Epithelial cell of proximal tubule (primary cell): ENCODE measurements at regions not wholly inside any gene's neighbourhood (a gene's known extent, or its start where the extent isn't known, plus 50 kb on each side); places are given as distances from the start of the nearest gene placed in this dataset.

Experiments used
- DNase-seq: peaks from one replicate; pipeline ENCODE4 v3.0.0-alpha.2; 2011; ENCODE audit warnings: low read depth
- H3K4me3 ChIP-seq: 2 replicates; pipeline ENCODE4 v1.5.1; 2011; ENCODE audit warnings: low read depth, mild to moderate bottlenecking, low read length
- TF ChIP-seq, protein P1 (sequence below): conservative IDR thresholded peaks from 2 replicates; pipeline ENCODE4 v1.5.1; 2012; ENCODE audit warnings: low read depth, mild to moderate bottlenecking, low read length

DNA sequence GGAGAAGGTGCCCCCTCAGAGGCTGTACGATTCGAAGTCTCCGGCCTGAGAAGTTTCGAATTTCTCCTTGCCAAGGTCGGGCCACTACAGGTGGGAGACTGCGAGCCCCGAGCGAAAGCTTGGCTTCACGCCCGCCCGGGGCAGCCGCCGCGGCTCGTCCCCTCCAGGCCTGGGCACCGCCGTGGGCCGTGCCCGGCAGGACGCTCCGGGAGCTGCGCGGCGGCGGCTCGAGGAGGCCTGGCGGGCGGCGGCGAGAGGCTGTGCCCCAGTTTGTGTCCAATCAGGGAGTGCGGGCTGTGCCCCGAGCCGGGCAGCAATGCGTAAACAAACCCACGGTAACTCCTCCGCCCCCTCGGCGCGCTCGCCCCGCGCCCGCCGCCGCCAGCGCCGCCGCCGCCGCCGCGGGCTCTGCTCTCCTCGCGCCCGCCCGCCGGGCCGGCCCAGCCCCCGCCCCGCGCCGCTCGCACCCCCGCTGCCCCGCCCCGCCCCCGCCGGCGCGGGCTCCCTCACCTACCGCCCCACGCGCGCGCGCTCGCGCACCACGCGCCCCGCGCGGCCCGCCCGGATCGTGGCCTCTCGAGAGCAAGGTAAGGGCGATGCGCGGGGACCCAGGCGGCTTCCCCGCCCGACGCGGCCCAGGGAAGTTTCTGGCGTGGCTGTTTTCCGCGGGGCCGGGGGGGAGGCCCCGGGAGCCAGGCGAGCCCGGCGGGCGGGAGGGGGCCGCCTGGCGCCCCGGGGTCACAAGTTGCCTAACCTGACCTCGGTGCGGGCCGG is 57.8 kb upstream of the PCGF5 start:
- H3K4me3 ChIP-seq: peak overlapping the region; percentile 79
- TF ChIP-seq, protein P1, sequence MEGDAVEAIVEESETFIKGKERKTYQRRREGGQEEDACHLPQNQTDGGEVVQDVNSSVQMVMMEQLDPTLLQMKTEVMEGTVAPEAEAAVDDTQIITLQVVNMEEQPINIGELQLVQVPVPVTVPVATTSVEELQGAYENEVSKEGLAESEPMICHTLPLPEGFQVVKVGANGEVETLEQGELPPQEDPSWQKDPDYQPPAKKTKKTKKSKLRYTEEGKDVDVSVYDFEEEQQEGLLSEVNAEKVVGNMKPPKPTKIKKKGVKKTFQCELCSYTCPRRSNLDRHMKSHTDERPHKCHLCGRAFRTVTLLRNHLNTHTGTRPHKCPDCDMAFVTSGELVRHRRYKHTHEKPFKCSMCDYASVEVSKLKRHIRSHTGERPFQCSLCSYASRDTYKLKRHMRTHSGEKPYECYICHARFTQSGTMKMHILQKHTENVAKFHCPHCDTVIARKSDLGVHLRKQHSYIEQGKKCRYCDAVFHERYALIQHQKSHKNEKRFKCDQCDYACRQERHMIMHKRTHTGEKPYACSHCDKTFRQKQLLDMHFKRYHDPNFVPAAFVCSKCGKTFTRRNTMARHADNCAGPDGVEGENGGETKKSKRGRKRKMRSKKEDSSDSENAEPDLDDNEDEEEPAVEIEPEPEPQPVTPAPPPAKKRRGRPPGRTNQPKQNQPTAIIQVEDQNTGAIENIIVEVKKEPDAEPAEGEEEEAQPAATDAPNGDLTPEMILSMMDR: no peak
- DNase-seq: no peak

DNA sequence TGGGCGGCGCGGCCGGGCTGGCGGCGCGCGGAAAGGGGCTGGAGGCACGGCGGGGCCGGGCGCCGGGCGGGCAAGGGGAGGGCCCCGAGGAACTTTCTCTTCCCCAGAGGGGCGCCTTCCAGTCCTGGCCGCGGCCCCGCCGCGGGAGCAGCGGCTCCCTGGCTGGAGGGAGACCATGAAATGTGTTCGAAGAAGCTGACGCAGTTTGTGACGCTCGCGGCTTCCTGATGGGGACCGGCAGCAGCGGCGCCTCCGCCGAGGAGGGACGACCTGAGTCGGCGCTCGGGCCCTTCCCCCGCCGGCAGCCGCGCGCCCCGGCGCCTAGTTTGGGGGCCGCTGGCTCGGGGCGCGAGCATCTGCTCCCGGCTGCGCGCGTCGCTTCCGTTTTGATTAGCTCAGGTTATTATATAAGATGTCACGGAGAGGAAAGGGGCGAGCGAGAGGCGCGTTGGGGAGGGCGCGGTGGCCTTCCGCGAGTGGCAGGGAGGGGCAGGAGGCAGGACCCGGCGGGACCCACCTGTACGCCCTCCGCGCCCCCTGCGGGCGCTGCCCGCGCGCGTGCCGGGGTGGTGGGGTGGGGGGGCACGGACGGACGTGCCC is 57.1 kb upstream of the PCGF5 start:
- DNase-seq: no peak
- peak overlapping the region; percentile 79 for H3K4me3 ChIP-seq
- TF ChIP-seq, protein P1: no peak

DNA sequence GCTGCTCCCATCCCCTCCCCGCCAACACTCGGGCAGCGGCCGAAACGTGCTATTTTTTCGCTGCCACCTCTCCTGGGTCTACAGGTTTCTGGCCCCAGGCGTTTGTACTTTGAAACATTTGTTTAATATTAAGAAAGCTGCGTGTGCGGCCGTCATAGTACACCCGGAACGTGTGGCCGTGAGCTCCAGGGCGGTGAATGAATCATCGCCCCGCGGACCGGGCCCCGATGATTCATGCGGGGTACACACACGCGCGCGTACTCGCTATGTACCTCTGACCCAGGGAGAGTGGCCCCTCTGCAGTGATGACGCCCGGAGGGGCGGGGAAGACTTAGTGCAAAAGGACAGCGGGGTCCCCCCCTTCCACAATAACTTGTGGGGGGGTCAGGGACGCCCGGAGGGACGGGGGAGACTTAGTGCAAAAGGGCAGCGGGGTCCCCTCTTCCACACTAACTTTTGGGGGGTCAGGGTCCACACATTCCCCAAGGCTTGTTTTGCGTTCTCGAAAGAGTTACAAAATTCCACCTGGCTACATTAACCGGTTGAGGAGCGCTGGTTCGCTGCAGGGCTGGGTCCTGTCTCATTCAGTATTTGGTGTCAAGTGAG is 56.5 kb upstream of the PCGF5 start:
- peak overlapping the region; percentile 79 for H3K4me3 ChIP-seq
- TF ChIP-seq, protein P1: no peak
- peak; percentile 27 for DNase-seq

DNA sequence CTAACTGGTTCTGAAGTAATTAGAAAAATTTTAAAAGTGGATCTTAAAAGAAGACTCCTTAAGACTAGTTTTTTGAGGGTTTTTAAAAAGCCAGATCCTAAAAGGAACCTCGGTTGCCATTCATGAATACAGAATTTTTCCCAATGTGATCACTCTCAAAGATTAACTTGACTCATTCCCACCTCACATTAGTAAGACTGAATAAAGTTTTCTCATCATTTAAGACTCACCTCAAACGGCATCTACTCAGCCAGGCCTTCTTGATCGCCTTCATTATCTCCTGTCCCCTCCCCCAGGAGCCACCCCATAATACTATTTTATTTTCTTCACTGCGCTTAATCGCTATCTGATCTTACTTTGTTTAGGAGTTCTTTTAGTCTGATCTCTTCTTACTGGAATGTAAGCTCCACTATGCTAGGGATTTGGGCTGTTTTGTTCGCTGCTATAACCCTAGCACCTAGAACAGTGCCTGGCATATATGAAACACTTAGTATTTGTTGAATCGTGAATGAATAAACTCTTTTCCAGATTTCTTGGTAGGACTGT is 55.9 kb upstream of the PCGF5 start:
- no peak for DNase-seq
- H3K4me3 ChIP-seq: peak overlapping the region; percentile 79
- TF ChIP-seq, protein P1: no peak

DNA sequence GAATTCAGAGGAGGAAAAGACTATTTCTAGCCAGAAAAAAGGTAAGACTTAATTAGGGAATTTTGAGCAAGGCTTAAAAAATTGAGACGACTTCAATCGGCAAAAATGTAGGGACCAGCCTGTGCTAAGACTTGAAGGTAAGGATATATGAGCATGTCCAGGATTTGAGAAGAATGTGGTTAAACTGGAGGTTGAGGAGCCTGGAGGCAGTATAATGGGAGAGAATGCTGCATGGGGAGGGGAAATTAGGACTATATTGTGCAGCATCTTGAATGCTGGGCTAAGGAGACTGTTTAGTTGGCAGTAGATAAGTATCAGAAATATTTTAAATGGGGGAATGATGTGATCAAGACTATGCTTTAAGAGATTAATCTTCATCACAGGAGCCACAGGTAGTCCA is 53.1 kb upstream of the PCGF5 start:
- H3K4me3 ChIP-seq: no peak overlapping the region
- no peak for DNase-seq
- TF ChIP-seq, protein P1: no peak

DNA sequence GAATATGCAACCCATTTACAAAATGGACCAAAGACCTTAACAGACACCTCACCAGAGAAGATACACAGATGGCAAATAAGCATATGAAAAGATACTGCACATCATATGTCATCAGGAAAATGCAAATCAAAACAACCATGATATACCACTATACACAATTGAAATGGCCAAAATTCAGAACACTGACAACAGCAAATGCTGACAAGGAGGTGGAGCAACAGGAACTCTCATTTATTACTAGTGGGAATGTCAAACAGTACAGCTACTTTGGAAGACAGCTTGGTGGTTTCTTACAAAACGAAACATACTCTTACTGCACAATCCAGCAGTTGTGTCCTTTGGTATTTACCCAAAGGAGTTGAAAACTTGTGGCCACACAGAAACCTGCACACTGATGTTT is 50.0 kb upstream of the PCGF5 start:
- TF ChIP-seq, protein P1: no peak

More for the DNA sequence above, 50.0 kb upstream of the PCGF5 start:
- no peak for DNase-seq
- no peak overlapping the region for H3K4me3 ChIP-seq
